HG02884 (cell line): ENCODE measurements at regions not wholly inside any gene's neighbourhood (a gene's known extent, or its start where the extent isn't known, plus 50 kb on each side); places are given as distances from the start of the nearest gene placed in this dataset.

Source experiments
- ATAC-seq: cut with Tn5 transposase; IDR thresholded peaks from one replicate; pipeline ENCODE4 v1.9.1; 2021; ENCODE audit warnings: mild to moderate bottlenecking, moderate library complexity; ENCODE audit not compliant: unreplicated experiment

DNA sequence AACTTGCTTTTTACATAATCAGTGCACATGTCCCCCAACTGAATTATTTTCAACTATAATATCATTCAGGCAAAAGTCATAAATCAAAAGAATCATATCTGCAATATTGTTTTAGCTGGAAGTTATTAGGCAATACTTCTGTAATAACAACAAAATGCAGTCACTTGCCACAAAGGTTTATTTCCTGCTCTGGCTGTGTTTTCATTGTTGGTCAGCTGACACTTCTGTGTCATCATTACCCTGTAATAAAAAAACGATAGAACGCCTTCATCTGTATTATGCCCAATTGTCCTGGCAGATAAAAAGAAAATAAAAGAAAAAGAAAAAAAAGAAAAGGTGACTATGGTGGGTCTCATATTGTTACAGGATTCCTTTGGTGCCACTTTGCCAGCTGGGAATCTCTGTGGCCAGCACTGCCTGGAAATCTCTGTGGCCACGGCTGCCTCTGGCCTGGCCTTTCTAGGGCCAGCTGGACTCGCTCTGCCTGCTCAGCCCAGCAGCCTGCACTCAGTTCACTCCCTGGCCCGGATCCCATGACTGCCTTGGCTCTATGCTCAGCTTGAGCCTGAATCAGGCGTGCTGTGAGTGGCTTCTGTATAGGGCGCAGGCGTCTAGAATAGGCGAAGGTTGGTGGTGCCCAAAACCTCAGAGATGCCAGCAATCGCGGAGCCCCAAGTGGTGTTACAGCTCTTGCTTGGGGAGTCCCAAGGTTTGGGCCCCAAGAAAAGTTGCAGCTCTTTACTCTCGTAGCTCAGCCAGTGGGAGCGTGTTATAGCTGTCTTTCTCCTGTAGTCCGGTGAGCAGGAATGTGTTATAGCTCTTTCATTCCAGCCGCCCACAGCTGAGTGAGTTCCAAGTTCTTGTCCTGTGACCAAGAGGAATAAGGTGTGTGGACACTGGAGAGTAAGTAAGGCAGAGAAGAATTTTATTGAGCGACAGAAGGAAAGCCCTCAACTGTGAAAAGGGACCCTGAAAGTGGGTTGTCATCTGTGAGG lies 1227.1 kb downstream of the SLITRK1 start:
- no peak for ATAC-seq

DNA sequence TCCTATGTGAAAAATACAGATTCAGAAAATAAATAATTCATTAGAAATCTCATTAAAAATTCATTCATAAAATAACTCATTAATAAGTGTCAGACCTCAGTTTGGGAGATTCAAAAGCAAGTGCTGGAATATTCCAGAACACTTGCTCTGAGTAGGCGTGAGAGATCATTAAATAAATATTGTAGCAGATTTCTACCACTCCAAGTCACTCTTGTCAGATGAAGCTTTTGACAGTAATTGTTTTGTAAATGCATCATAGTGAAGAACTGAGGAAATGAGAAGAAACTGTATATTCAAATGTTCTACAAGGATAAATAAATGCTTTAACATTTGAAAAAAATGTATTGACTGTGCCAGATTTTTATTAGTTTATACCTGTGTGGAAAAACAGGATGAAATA lies 1228.1 kb downstream of the SLITRK1 start:
- ATAC-seq: no peak

DNA sequence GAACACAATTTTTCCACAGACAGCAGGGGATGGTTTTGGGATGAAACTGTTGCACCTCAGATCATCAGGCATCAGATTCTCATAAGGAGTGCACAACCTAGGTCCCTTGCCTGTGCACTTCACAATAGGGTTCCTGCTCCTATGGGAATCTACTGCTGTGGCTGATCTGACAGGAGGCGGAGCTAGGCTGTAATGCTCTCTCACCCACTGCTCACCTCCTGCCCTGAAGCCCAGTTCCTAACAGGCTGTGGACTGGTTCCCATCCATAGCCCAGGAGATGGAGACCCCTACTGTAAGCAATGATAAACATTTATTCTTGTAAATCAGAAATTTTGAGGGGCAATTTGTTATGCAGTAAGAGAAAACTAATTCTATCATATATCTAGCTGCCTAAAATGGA lies 1234.7 kb downstream of the SLITRK1 start:
- ATAC-seq: no peak

DNA sequence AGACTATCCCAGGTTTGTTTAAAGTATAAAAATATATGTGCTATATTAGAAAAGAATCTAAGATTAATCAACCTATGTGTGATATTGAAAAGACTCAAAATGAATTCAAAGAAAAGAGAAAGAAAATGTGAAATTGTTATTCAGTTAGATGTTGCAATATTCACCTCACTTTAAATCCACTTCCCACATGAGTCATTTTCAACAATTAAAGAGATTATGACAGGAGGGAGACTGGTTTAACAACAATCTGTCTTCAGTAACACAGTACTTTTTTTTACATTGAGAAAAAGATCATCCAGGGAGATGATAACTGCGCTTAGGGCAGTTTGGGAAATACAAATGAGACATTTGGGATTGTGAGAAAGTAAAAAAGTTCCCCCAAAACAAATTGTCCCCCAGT lies 1246.2 kb downstream of the SLITRK1 start:
- no peak for ATAC-seq

DNA sequence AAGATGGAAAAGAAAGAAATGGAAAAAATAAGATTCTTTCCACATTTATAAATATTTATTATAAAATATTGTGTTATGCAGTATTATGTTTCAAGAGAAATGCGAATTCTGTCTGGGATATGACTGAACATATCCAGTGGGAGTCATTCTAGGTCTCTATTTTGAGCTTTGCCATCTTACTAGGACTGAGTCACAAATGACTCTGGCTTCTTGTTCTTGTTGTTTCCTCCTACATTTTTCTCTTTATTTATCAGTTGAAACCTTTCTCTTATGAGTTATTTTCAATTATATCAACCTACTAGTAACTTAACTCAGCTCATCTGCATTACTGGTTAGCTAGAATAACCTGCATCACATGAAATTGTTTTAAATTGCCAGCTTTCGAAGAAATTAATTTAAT lies 1247.3 kb downstream of the SLITRK1 start:
- no peak for ATAC-seq

DNA sequence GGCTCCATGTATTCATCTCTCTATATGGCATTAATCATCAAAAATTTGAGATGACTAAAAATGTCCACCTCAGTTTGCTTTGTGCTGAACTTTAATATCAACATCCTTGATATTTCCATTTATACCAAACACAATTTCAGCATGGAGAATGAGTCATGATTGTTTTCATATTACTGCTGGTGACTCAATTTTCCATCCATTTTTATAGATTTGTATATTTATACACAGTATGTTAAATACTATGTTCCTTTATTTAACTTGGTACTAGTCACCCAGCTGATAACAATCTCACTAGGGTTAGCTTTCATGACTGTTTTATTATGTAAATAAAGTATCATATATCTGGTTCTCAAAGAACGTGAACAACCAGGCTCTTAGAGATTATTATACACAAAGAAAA lies 1255.1 kb downstream of the SLITRK1 start:
- no peak for ATAC-seq

DNA sequence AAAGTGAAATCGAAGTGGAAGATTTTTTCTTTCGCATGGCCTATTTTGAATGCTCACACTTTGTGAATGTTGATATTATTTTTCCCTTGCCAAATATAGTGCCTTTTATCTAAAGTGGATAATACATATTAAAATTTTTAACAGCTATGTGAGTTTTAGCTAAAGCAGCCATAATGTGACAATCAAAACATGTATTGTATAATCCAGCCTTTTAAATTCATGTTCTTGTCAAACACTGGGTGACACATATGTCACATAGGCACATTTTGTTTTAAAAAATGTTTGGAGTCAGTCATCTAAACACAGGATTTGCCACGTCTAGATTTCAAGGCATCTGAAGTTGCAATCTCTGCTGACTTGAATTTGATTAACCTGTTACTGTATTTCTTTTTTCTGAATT lies 1256.6 kb downstream of the SLITRK1 start:
- ATAC-seq: no peak

DNA sequence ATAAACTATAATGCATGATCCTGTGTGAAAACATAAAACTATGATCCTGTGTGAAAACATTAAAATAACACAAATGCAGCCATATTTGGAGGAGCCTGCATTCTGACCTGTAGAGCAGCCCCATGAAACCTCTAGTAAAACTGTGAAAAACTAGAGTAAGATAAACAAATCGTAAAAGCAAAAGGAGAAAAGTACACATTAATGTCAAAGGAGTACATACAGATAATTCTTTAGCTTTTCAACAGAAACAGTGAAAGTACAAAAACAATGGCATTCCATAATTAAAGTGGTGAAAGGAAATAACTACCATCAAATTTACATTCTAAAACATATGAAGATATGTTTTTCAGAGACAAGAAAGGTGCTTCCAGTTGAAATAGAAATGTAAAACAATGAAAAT lies 1267.2 kb downstream of the SLITRK1 start:
- ATAC-seq: no peak

DNA sequence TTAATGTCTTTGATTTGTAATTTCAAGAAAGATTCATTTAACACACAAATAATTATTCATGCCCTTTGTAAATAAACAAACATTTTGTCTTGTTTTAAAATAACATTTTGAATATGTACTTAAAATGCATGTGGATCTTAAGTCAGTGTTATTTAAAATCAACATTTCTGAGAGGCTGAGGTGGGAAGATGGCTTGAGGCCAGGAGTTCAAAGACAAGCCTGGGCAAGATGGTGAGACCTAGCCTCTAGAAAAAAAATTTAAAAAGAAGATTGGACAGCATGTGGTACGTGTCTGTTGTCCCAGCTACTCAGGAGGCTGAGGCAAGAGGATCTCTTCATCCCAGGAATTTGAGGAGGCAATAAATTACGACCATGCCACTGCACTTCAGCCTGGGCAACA lies 1268.2 kb downstream of the SLITRK1 start:
- no peak for ATAC-seq

DNA sequence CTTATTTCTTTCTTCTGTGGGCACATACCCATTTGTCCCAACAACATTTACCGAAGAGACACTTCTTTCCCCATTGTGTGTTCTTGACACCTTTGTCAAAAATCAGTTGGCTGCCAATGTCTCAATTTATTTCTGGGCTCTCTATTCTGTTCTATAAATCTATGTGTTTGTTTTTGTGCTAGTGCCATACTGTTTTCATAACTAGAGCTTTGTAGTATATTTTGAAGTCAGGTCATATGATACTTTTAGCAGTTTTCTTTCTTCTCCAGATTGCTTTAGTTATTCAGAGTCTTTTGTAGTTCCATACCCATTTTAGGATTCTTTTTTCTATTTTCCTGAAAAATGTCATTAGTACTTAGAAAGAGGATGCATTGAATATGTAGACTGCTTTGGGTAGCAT lies 1276.3 kb downstream of the SLITRK1 start:
- ATAC-seq: no peak

DNA sequence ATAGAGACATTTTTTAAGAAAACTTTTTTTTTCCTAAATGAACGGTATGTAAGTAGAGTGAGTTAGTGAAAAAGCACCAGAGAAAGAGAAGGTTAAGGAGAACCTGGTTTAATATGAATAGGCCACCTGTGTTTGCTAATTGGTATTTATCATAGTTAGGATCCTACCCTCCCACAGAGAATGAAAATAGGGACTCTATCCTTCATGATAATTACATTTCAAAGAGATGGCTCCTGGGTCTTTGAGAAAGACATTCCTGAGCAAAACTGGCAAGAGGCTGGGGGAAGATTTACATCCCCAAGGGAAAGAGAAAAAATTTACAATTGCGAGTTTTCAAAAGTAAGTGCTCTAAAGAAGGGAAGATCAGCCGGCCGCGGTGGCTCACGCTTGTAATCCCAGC lies 1284.5 kb downstream of the SLITRK1 start:
- no peak for ATAC-seq

DNA sequence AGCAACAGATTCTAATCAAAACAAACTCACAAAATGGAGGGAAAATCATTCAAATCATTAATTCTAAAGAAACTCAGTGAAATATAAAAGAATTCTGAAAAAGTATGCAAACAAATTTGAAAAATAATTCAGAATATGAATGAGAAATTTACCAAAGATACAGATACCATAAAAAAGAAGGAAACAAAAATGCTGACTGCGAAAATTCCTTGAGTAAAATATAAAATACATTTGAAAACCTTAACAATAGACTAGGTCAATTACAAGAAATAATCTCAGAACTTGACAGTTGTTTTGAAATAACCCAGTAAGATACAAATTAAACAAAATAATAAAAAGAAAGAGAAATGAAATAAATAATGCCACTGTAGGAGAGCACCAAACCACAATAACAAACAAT lies 1289.0 kb downstream of the SLITRK1 start:
- ATAC-seq: no peak

DNA sequence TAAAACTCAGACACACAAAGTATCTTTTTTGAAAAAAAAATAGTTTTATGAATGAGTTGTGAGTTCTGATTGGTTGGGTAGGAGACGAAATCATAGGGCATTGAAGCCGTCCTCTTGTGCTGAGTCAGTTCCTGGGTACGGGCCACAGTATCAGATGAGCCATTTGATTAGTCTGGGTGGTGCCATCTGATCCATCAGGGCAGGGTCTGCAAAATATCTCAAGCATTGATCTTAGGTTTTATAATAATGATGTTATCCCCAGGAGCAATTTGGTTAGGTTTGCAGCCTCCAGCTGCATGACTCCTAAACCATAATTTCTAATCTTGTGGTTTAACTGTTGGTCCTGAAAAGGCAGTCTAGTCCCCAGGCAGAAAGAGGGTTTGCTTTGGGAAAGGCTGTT lies 1310.6 kb downstream of the SLITRK1 start:
- no peak for ATAC-seq

DNA sequence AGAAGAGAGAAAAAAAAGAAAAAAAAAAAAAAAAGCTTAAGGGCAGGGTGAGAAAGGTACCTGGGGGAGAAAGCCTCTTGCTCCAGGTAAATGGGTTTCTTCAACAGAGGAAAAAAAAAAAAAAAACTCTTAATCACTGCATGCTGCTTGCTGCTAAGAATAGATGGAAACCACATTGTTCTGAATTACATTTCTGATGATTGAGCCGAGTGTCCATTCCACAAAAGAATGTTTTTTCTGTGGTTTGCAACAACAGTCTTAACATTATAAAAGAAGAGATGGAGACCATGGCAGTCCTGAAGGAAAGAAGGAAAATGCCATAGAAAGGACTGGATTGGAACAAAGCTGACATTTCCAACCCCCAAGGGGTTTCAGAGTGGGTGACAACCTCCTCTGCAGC lies 1312.7 kb downstream of the SLITRK1 start:
- no peak for ATAC-seq

DNA sequence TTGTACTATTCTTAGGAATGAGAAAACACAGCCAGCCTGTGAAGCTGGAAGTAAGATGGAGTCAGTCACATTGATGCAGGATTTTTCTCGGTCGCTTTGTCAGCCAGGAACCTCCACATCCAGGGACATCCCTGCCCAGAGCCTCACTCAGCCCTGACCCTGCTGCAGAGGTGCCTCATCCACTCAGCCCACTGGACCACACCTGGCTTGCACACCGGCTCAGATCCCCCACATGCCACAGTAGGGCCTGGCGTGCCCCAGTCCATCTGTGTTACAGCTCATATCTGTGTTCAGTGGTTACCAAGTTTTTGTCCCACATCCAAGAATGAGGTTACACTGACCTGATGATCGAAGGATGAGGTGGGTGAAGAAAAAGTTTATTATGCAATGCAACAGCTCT lies 1315.4 kb downstream of the SLITRK1 start:
- no peak for ATAC-seq

DNA sequence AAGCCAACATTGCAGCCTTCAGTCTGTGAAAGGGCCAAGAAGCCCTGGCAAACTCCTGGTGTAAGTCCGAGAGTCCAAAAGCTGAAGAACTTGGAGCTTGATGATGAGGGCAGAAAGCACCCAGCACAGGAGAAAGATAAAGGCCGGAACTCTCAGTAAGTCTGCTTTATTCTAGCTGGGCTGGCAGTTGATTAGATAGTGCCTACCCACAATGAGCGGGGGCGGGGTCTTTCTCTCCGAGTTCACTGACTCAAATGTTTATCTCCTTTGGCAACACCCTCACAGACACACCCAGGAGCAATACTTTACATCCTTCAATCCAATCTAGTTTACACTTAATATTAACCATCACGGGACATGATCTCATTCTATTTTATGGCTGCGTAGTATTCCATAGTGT lies 1317.1 kb downstream of the SLITRK1 start:
- no peak for ATAC-seq

DNA sequence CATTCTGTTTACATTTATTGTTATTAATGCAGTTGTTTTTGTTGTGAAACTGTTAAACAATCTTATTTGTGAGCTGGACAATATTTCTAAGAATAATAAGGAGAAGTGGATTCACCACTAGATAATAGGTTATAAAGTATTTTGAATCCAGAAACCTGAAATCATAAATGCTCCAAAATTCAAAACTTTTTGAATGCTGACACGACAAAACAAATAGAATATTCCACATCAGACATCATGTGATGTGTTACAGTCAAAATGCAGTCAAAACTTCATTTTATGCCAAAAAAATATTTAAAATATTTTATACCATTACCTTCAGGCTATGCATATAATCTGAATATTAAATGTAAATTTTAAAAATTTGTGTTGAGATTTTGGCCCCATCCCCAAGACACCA lies 1321.4 kb downstream of the SLITRK1 start:
- no peak for ATAC-seq

DNA sequence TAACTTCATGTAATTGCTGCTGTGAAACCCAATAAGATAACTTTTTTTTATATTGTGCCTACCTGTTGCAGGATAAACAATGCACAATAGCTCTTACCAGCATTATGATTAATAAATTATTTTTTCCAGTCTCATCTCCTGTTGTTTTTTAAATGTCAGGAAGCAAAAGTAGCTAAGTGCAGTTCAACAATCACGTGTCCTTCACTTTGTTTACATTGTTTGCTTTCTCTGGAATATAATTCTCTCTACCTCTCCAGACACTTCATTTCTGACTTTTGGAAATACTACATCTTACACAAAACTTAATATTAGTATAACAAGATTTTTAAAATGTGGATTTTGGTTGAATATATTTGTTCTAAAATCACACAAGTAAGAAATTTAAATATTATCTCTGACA lies 1359.4 kb downstream of the SLITRK1 start:
- no peak for ATAC-seq

DNA sequence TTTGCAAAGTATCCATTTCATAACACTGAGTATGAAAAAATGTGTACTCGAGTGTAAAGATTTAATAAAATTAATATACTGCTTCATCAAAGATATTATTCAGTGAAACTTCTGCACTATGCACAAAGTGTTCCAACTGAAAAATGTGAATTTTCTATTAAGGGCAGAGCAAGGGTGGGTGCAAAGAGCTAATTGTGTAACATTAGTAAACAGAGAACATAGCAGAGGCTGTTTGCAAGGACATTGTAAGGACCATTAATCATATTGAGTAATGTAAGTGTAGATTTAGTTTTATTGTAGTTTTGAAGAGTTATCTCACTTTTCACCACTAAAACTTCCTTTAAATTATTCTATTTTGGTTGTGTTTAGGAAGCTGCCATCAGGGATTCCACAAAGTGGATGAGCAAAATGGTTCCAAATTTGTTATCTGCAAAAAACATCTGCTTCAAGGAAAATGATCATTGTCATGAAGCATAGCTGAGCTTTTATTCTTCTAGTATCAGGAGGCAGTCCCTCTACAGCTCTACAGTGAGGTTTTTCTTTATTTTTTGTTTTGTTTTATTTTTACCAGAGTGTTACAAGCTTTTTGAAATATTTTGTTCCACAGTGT lies 1375.4 kb downstream of the SLITRK1 start:
- no peak for ATAC-seq

DNA sequence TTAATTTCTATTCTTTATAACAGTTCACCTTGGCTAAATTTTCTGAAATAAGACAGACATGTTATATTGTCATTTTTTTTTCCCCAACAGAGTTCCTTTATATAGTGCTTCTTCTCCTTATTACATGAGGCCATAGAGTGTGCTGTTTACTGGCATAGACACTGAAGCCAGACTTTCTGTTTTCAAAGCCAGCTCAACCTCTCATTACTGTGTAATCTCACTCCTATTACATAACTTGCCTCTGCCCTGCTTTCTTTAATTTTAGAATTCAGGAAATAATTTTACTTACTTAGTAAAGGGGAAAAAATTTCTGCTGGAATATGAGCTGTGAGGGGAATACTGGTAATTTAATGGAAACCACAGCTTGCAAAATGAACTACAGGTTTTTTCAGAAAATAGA lies 1380.4 kb downstream of the SLITRK1 start:
- ATAC-seq: no peak

DNA sequence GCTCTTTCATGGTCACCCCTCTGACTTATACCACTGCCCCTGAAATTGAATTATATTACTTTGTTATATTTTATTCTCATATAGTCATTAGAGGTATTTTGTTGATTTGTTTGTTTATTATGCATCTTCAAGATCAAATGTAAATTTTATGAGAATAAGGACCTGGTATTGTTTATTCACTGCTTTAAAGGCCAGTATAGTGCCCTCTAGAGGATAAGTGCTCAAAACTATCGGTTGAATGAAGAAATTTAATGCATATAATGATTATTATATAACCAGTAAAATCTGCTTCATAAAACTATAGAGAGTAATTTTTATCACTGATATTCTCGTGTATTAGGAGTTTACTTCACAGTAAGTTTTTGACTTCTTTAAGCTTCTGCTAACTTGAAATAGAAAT lies 1401.9 kb downstream of the SLITRK1 start:
- ATAC-seq: no peak

DNA sequence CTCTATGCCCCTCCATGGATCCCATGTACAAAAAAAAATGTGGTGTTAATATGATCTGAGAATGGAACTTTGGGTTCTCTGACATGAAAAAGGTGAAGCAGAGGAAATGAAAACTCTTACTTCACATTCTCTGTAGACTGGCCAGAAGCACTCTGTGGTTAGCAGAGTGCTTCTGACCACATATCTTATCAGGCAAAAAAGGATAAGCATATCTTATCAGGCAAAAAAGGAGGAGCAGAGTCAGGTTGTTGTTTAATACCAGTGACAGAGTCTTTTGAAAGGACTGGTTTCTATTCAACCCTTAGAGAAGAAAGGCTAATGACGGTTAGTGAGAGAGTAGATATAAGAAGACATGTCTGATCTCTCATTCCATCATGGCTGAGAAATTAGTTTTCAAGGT lies 1404.8 kb downstream of the SLITRK1 start:
- ATAC-seq: no peak
